ENCODE measurements at regions not wholly inside any gene's neighbourhood (a gene's known extent, or its start where the extent isn't known, plus 50 kb on each side); places are given as distances from the start of the nearest gene placed in this dataset.

DNA sequence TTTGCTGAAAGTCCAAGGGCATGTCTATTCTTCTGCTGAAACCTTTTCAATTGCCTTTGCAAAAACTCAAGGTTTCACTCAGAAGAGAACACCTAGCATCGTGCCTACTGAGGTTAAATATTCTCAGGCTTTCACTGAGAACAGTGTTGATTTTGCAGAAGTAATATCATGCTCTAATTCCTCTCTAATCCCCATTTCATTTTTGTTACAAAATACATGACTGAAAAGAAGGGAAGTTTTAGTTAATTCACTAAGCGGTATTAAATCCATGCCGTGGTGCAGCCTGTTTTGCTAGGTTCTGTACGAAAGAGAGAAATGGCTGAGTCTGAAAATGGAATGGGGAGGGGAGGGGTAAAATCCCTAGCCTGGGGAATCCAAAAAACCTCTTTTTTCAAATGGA, 163.2 kb upstream of the CAMK1G start:
- H3K4me1 ChIP-seq, result no peaks in the 10 kb centered on the region
- TF ChIP-seq, protein P1, sequence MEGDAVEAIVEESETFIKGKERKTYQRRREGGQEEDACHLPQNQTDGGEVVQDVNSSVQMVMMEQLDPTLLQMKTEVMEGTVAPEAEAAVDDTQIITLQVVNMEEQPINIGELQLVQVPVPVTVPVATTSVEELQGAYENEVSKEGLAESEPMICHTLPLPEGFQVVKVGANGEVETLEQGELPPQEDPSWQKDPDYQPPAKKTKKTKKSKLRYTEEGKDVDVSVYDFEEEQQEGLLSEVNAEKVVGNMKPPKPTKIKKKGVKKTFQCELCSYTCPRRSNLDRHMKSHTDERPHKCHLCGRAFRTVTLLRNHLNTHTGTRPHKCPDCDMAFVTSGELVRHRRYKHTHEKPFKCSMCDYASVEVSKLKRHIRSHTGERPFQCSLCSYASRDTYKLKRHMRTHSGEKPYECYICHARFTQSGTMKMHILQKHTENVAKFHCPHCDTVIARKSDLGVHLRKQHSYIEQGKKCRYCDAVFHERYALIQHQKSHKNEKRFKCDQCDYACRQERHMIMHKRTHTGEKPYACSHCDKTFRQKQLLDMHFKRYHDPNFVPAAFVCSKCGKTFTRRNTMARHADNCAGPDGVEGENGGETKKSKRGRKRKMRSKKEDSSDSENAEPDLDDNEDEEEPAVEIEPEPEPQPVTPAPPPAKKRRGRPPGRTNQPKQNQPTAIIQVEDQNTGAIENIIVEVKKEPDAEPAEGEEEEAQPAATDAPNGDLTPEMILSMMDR (IDR thresholded peaks at IDR 0.05), result no peak
- TF ChIP-seq POLR2A (IDR thresholded peaks at IDR 0.05; ENCODE audit: low read depth) (no peak), EP300 (IDR thresholded peaks at IDR 0.05) (no peak), POLR2AphosphoS5 (IDR thresholded peaks at IDR 0.05) (no peak)
- no peaks in the 10 kb centered on the region for H3K9me3 ChIP-seq
- H3K27ac ChIP-seq (replicated peaks in 1 of 4), result no peak overlapping the region
- intact Hi-C loops (cut with DNase I), result no loop called here
- H3K36me3 ChIP-seq, result no peaks in the 10 kb centered on the region
- peaks cover 0 to 2% (median 0%) of the 10 kb centered on the region in 4 donors for H3K27me3 ChIP-seq
- DNase-seq (ENCODE audit: extremely low spot score), result no peak
- 91% methylated on average over 4 of the region's 4 CpGs for WGBS
- H3K4me3 ChIP-seq, result no peak overlapping the region

DNA sequence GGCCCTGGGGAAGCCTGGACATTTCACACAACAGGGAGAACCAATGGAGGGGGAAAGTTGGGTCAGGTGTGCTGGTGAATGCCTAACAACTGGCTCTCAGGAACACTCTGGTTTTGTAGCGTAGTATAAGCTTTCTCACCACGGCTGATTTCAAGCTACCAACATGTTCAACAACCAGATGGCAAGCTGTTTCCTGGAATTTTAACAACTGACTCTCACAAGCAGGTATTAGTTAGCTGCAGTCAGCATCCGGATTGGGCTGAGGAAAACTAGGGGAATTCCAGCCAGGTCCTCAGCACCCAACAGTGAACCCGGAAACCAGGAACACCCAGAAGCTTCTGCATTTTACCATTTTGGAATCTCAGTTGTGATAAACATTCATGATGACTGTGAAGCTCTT, 162.3 kb upstream of the CAMK1G start:
- Histone ChIP-seq H3K36me3 (no peaks in the 10 kb centered on the region), H3K4me3 (no peak overlapping the region), H3K4me1 (no peaks in the 10 kb centered on the region), H3K27me3 (no peaks in the 10 kb centered on the region), H3K9me3 (no peaks in the 10 kb centered on the region), H3K27ac (replicated peaks in 1 of 4) (no peak overlapping the region)
- WGBS, result 89% methylated on average over 4 of the region's 4 CpGs
- no peak for TF ChIP-seq EP300 (IDR thresholded peaks at IDR 0.05)
- TF ChIP-seq, protein P1 (IDR thresholded peaks at IDR 0.05), result no peak
- TF ChIP-seq POLR2AphosphoS5 (IDR thresholded peaks at IDR 0.05), result no peak
- TF ChIP-seq POLR2A (IDR thresholded peaks at IDR 0.05; ENCODE audit: low read depth), result no peak
- intact Hi-C loops (cut with DNase I), result no loop called here
- DNase-seq (ENCODE audit: extremely low spot score), result no peak

DNA sequence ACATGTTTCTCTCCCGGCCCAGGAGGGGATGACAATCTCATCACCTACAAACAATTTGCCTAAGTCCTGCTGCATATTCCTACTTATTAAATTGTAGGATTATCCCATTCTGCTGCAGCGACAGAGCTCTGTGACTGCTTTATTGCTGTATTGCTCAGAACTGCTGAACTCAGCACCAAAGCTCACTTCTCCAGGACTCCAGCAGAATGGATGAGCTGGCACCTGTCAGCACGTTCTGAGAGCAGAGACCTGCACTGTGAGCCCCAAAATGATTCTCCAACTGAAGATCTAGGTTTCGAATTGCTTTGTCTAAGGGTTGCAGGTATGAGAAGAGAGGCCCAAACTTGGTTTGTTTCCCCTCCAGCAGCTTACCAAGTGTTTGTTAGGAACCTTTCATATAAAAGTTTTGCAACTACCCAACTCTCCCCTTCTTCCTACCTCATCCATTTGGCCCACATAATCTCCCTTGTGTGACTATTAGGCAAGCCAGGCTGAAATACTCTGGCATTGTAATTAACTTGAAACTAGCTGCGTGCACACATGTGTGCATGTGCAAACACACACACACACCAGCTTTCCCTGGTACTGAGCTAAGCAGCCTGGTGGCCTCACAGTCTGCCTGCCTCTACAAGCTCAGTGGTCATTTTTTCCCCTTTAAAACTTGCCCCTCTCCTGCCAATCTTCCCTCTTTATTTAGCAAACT, 161.4 kb upstream of the CAMK1G start:
- 93% methylated on average over 4 of the region's 5 CpGs for WGBS
- DNase-seq (ENCODE audit: extremely low spot score), result no peak
- Histone ChIP-seq H3K4me1 (no peaks in the 10 kb centered on the region), H3K9me3 (no peaks in the 10 kb centered on the region), H3K27me3 (no peaks in the 10 kb centered on the region), H3K36me3 (no peaks in the 10 kb centered on the region), H3K4me3 (no peak overlapping the region), H3K27ac (replicated peaks in 1 of 4) (no peak overlapping the region)
- intact Hi-C loops (cut with DNase I), result no loop called here
- TF ChIP-seq, protein P1 (IDR thresholded peaks at IDR 0.05), result no peak
- TF ChIP-seq POLR2AphosphoS5 (IDR thresholded peaks at IDR 0.05) (no peak), EP300 (IDR thresholded peaks at IDR 0.05) (no peak), POLR2A (IDR thresholded peaks at IDR 0.05; ENCODE audit: low read depth) (no peak)

DNA sequence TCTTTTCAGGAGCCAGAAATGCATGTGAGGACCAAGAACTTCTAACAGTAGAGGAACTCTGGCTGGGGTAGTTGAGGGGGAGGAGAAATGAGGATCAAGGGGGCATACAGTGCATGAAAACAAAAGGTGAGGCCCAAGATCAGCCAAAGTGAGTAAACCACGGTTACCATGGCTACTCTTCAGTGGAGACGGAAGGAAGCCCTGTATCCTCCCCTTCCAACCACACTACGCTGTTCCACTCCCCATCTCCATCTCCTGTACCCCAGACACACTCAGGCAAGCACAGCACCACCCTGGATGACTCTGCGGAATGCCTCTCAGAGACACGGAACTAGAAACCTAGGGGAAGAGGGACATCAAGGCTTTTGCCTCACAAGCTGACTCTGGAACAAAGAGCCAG, 157.6 kb upstream of the CAMK1G start:
- intact Hi-C loops (cut with DNase I), result no loop called here
- Histone ChIP-seq H3K4me3 (no peak overlapping the region), H3K9me3 (no peaks in the 10 kb centered on the region), H3K27me3 (no peaks in the 10 kb centered on the region), H3K27ac (replicated peaks in 1 of 4) (no peak overlapping the region), H3K4me1 (no peaks in the 10 kb centered on the region), H3K36me3 (no peaks in the 10 kb centered on the region)
- 82% methylated on average over 5 of the region's 5 CpGs for WGBS
- no peak for DNase-seq (ENCODE audit: extremely low spot score)
- TF ChIP-seq POLR2A (IDR thresholded peaks at IDR 0.05; ENCODE audit: low read depth) (no peak), POLR2AphosphoS5 (IDR thresholded peaks at IDR 0.05) (no peak), EP300 (IDR thresholded peaks at IDR 0.05) (no peak)
- TF ChIP-seq, protein P1 (IDR thresholded peaks at IDR 0.05), result no peak

DNA sequence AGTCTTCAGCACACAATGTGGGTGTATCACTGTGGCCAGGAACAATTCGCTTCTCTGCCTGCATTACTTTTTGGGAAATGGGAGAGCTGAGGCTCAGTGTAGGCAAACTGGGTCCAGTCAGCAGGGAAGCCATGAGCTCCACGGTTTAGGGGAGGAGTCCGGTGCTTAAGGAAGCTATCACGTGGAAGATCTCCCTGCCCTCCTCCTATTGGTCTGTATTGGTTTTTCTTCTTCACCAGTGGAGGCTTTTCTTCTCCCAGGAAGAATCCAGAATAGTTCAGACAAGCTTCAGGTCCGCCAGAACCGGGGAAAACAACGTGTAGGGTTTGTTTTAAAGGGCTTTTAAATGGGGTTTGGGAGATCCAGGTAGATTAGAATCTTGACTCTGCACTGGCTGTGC, 156.2 kb upstream of the CAMK1G start:
- Histone ChIP-seq H3K27ac (replicated peaks in 1 of 4) (no peak overlapping the region), H3K4me1 (no peaks in the 10 kb centered on the region), H3K27me3 (no peaks in the 10 kb centered on the region), H3K36me3 (no peaks in the 10 kb centered on the region), H3K4me3 (no peak overlapping the region), H3K9me3 (no peaks in the 10 kb centered on the region)
- no peak for TF ChIP-seq POLR2A (IDR thresholded peaks at IDR 0.05; ENCODE audit: low read depth)
- TF ChIP-seq, protein P1 (IDR thresholded peaks at IDR 0.05), result no peak
- TF ChIP-seq EP300 (IDR thresholded peaks at IDR 0.05), result no peak
- no peak for TF ChIP-seq POLR2AphosphoS5 (IDR thresholded peaks at IDR 0.05)
- WGBS, result 77% methylated on average over 7 of the region's 7 CpGs
- no peak for DNase-seq (ENCODE audit: extremely low spot score)
- intact Hi-C loops (cut with DNase I), result no loop called here
